Renal pelvis (tissue), 1 donor: ENCODE measurements at regions not wholly inside any gene's neighbourhood (a gene's known extent, or its start where the extent isn't known, plus 50 kb on each side); places are given as distances from the start of the nearest gene placed in this dataset.
A peak's percentile ranks its signal among the peaks of the same experiment; 100 is the strongest.

Experiments used
- DNase-seq: peaks from one replicate; pipeline ENCODE4 v3.0.0-alpha.2; 2013

DNA sequence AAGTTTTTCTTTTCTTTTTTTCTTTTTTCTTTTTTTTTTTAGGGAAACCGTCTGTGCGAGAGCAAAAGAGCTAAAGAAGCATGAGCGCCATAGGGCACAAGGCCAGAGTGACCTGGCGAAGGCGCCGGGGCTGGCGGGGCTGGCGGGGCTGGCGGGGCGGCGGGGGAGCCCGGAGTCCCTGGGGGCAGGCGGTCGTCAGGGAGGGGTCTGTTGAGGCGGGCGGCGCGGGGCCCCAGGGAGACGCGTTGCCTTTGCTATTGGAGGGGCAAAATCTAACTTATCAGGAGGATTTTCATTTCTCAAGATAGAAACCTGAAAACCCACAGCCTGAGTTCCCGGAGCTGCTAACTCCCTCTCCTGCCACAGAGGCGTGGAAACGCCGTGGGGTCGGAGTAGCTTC lies 135.6 kb upstream of the SMAD1 start:
- no peak for DNase-seq

DNA sequence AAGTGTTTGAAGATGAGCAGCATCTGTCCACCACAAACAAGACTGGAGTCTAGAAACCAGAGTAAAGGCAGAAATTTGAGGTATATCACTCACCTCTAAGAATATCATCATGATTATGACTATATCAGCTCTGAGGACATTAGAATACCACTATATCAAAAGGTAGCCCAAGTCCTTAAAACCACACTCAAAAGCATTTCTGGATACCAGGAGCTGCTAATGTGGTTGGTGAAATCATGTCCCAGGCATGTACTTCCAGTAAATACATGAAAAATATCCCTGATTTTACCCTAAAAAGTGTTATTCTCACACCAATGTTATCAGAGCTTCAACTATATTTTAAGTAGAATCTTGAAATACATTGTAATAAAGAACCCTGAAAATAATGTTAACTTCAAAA lies 136.3 kb upstream of the SMAD1 start:
- DNase-seq, result no peak

DNA sequence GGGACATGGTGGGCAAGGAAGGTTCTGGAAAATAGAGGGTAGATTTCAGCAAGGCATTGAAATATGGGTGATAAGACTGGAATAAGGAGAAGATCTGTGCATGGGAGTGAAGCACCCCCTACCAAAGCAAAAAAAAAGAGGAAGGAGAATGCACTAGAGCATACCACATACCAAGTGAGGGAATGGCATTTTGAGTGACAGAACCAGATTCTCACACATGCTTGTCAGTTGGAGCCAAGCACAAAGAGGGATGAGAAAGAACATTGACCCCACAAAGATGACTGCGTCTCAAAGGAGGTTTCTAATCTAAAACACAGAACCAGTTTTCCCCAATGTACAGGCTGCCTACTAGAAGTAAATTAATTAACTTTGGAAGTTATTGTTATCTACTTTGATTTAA lies 140.3 kb upstream of the SMAD1 start:
- no peak for DNase-seq

DNA sequence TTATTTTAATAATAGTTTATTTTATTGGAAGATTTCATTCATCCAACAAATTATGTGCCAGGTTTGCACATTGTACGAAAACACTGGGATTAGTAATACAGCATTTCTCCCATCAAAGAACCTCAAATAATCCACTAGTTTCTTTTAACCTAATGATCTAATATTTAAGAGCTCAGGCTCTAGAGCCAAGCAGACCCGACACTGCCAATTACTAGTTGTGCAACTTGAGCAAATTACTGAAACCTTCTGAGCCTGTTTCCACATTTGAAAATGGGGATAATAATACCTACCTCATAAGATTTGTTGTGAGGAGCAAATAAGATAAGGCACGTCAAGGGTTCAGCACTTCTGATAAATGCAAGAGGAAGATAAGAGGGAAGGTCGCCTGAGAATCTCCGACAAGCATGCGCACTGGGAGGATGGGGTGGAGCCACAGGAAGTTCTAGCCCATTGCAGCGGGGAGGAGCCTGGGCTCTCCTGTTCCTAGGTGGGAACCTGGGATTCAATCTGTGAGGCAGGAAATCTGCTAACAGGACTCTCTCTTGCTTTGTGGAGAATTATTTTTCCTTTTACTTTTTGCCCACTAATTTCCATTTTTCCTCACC lies 141.5 kb upstream of the SMAD1 start:
- no peak for DNase-seq

DNA sequence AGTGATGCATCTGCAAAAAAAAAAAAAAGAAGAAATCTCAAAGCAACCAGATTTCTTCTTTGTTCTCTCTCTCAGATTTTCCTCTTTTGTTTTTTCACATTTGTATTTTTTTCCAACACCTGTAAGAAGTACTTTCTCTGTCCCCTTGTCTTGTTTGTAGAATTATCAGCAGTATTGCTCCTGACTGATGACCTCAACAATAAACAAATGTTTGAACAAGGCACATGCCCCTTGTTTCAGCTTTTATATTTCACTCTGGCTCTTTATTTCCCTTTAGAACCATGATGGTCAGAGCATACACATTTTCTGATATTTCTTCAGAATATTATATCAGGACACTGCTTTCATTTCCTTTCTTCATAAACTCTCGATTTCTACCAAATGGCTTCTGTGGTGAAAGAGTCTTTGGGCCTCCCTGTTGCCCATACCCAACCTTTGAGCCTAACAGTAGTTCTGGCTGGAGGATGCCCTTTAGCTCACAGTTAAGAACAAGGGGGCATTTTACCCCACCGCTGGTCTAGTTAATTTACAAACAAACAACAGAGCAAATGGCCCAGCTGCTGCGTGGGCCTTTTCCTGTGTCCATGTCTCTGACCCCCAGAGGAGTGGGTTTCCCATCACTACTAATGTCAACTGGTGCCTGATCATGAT lies 142.5 kb upstream of the SMAD1 start:
- DNase-seq, result no peak

DNA sequence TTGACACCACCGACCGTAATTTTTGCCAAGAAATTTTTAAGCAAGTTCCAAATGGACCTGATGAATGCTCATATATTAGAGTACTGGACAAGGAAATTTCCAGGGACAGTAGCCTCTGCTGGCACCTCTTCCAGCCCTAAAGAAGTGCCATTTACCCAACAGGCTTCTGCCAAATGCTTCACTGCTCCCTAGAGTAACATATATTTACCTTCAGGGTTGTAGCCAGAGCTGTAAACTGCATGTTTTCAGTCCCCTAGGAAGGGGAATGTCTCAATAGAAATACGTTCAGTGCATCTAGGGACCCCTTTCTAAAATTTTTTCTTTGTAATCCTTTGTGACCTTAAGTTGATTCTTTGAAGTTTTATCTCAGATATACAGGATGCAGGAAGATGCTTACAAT lies 143.1 kb upstream of the SMAD1 start:
- no peak for DNase-seq

DNA sequence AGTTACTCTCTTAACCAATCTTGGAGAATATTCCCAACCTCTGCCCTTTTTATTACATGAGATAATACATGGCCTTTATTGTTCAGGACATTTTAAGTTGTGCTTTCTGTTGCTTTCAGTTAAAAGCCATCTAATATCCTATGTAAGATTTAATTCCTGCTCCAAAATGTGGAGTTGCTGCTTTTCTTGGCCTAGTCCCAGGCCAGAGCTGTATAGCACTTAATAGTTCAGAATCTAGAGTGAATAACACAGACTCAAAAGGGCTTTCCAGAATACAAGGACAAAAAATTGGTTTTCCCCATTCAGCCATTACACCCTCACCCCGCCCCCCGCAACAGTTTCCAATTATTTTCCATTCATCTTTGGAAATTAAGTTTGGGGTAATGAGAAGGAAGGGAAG lies 144.3 kb upstream of the SMAD1 start:
- DNase-seq, result no peak

DNA sequence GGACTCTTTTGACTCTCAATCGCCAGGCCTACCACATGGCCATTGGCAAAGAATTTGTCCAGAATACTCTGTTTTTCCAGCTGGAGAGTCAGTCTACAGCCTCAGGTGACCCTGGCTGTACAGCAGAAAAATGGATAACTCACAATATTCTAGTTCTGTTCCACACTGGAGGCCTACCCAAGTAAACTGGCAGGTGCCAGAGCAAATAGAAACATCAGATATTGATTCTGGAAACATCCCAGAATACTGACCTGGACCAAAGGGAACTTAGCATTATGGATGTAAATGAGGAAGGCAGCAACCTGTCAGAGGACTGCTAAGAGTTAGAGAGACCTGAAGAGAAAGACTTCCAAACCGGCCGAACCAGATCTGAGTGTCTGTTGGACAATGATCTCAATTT lies 147.9 kb upstream of the SMAD1 start:
- DNase-seq, result no peak

DNA sequence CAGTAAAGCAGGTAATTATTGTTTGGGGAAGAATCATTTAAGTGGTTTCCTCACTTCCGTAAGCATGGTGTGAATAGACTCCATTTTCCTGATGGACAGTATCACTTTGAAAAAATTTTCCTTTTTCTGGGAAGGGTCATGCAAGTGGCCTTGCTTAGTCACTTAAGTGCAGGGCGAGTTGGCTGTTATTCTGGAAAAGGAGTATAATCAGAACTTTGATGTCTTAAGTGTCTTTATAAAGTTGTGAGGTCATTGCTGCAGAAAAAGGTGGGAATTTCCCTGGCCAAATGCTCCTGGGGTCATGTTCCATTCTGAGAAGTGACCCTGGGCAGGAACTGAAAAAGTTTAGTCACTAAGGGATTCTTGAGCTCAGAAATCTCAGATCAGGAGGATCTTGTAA lies 146.1 kb upstream of the OTUD4 start:
- no peak for DNase-seq

DNA sequence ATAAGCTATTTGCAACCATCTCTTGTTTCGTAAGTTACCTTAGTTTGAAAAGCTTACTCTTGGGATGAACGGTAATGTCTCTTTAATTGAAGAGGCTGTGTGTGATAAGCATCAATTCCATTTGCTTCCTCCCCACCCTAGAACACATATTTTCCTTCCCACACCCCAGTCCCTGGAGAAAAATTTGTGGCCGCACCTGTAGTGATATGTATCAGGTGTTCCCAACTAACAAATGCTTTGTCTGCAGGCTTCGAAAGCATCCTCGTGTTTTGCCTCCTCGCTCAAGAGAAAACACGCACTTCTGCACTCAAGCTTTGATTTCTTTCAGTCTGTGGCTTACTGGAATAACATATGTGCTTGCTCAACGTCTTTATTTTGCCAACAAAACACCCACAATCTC lies 143.8 kb upstream of the OTUD4 start:
- DNase-seq, result no peak

DNA sequence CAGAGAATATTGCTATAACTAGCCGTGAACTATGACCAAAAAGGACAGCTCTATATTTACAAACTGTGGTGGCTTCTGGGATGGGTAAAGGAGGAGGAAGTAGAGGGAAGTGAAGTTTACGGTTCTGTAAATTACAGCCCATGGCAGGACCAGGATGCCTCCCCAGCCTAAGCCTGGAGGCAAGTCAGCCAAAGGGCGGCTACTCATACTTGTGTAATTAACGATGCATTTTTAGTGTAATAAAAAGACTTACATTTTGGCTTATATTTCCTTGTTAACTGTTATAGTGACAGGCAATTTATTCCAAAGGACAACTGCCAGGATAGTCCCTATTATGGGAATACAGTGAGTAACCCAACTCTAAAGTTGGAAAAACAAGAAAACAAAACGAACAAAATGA lies 139.9 kb upstream of the OTUD4 start:
- DNase-seq, result peak; percentile 62

DNA sequence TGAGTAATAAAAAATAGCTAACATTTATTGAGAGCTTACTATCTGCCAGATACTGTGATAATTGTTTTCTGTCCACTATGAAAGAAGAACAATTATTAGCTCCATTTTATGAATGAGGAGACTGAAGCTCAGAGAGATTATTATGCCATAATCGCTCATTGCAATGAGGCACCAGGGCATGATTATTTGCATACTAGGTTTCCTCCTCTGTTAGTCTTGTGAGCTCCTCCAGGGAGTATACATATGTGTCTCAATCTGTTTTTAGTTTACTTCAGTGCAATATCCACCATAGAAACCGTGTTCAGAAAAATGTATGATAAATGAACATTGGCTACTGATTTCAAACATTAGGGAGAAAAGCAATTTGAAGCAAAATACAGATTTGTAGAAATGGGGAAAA lies 139.4 kb upstream of the OTUD4 start:
- DNase-seq, result no peak

DNA sequence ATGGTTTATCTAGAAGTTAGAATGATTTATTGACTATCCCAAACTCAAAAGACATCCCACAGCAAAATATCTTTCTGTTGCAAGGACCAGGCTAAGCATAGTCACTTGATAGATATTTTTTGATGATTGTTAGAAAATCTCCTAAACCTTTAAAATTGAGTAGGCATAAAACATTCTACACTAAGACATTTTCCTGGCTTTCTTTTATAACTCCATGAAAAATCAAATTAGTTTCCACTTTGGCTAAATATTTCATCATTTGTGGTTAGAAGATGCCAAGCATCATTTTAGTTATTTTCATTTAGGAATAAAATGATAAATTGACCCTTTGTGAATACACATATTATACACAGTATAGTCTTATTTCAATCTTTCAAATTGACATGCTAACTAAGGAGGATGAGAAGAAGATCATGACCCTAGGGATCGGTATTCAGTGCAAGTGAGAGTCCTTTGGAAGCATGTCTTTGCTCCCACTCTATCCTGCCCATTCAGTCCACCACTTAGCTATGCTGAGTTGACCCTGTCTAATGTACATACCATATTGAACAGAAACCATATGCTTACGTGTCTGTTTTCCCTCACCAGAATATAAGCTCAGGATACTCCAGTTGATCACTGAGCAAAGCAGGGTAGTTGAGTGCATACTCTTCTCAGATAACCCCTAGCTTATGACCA lies 136.6 kb upstream of the OTUD4 start:
- DNase-seq, result no peak

DNA sequence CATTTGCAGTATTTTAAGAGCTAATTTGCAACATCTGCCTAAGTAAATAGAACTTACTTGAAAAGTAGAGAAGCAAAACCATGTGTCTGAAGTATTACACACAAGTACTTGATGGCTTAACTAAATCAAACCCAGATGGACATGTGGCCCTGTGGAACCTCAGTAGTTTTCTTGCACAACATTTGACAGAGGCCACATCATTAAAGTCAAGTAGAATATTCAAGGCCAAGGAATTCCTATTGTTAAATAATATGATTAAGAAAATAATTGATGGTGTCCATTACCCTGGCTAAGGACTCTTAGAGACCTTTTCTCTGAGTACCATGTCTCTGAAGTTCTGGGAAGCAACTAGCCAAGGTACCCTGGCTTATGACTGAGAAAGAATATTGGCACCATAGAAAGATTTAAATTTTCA lies 135.4 kb upstream of the OTUD4 start:
- DNase-seq, result no peak

DNA sequence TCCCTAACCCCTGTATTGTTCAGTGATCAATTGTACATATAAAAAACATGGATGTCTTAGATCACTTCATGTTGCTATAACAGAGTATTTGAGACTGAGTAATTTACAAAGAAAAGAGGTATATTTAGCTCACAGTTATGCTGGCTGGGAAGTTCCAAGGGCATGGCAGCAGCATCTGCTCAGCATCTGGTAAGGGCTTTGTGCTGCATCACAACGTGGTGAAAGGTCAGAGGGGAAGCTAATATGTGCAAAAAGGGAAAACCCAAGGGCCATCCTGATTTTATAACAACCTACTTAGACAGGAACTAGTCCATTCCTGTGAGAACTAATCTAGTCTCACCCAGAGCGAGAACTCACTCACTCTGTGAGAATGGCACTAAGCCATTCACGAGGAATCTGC lies 128.2 kb upstream of the OTUD4 start:
- DNase-seq, result no peak

DNA sequence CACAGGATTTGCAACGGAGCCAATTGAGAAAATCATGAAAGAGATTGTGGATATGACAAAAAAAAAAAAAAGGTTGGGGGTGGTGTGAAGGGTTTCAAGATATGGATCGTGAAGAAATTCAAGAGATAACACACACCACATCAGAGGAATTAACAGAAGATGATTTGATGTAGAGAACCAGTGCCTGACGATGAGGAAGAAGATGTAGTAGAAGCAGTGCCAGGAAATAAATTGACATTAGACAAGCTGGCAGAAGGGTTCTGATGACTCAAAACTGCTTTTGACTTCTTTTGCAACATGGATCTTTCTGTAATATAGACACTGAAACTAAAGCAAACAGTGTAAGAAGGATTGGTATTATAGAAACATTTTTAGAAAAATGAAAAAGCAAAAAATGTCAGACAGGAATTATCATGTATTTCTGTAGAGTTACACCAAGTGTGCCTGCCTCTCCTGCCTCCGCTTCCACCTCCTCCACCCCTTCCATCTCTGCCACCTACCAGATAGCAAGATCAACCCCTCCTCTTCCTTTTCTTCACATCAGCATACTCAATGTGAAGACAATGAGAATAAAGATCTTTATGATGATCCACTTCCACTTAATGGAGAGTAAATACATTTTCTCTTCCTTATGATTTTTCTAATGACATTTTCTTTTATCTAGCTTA lies 127.5 kb upstream of the OTUD4 start:
- no peak for DNase-seq

DNA sequence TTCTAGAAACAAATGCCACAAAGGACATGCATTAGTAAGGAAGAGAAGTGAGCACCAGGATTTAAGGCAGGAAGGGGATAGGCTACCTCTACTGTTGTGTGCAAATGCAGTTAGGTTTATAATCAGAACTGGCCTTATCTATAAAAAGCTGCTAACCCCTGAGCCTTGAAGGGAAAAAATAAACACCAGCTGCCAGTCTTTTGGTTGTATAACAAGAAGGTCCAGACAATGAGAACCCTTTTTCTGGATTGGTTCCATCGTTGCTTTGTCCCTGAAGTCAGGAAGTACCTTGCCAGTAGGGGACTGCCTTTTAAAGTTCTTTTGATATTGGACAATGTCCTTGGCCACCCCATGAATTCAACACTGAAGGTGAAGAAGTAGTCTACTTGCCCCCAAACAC lies 126.7 kb upstream of the OTUD4 start:
- no peak for DNase-seq

DNA sequence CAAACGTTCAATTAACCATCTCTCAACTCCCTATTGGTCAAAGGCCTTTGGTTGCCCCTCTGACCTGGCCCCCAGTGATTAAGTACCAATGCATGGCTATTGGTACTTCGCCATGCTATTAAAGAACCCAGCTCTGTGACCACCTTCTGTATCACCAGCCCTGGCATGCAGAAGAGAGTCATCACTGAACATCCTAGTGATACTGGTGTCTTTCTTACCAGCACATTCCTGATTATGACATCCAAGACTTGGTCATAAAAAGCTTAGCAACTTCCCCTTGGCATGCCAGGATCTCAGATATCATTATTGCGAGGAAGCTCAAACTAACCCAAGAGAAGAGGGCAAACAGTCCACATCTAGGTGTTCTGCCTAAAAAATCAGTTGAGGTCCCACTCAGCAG lies 122.3 kb upstream of the OTUD4 start:
- no peak for DNase-seq

DNA sequence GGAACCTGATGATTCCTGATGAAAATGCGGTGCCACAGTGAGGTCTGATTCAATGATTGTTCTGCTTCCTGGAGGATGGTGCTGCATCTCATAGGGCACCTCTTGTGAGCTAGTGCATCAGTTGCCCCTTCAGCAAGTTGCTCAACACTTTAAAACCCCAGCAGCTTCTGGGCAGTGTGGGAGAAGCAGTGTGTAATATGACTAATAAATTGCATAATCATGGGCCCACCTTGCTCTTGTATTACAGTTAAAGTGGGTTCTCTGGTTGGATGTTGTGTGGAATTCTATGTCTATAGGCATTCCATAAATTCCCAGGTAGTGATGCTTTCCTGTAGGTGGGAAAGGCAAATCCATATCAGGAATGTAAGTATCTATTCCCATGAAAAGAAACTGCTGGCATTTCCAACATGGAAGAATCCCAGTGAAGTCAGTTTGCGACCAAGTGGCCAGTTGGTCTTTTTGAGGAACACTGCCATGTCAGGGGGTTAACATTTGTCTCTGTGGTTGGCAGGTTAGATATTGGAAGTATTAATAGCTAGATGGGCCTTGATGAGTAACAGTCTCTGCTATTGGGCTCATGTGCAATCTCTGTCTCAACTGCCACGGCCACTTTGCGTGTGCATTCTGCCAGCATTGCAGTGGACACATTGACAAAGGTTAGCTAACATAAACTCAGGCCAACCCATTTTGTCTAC lies 121.1 kb upstream of the OTUD4 start:
- no peak for DNase-seq

DNA sequence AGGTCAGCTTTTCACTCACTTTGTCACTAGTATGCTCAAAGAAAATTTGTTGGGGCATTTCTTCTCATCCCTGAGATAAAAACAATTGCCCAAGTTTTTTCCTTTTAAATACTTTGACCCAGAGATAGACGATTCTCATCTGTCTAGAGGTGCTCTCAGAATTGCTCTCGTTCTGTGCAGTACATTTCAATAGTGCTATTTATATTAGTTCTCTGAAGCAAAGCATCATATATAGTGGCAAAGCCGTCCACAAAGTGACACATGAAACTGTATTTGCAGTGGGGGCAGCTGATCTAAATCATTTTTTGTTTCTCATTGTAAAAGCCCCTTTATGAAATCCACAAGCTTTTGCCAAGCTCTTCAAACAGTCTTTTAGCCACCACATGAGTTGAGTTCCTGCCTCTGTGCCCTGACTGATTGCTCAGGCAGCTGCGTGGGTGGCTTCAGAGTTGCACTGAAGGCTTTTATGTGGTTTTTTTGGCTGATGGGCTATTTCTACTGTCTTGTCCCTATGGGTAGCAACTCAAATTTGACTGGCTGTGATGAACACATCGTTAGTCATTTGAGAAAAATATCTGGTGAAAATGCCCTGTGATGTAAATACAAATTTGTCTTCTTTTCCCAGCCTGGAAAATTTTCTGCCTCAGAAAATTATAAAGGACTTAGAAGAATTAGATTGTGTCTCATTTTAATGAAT lies 119.1 kb upstream of the OTUD4 start:
- no peak for DNase-seq

DNA sequence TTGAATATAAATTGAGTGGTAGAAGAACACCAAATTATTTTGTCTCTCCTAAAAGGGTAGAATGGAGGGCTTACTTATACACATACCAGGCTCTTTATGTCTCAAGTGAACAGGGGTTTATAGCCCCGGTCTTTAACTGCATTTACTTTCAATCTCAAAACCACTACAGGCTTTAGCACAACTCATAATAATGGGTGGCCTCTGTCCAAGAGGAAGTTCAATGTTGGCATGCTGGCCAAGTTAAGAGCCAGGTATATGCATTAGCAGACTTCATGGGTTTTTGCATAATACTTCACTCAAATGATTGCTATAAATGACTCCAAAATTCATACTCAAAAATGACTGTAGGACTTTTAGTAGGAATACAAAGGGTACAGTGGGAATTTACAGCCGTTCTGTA lies 118.5 kb upstream of the OTUD4 start:
- DNase-seq, result no peak

DNA sequence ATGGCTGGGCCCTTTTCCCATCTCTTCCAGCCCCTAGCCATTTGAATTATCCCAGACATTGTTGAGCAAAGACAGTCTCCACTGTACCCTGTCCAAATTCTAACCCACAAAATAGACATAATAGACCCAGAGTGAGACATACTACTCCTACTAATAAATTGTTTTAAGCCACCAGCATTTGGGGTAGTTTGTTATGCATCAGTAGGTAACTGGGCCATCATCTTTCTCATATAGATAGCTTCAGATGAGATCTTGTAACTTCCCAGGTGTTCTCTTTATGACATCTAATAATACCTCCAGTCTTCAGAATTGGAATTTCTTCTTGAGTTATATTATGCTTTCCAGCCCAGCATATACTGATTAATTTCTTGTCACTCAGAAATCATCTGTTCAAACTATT lies 117.2 kb upstream of the OTUD4 start:
- DNase-seq, result no peak
